SK-N-SH treated with all-trans-retinoic acid at 6 μM for 48 hours (cell line): ENCODE measurements at regions not wholly inside any gene's neighbourhood (a gene's known extent, or its start where the extent isn't known, plus 50 kb on each side); places are given as distances from the start of the nearest gene placed in this dataset.

ENCODE experiments used
- ATAC-seq: fragments of 200-7000 bp; cut with Tn5 transposase; 3 replicates; pipeline ENCODE4 v1.9.1; 2020; ENCODE audit warnings: mild to moderate bottlenecking, moderate library complexity
- CREB5 ChIP-seq: fragments of 250-450 bp; sonication (Bioruptor Pico); IDR thresholded peaks from 2 replicates; pipeline ENCODE4 v1.5.1; 2020; ENCODE audit warnings: low read depth, mild to moderate bottlenecking, moderate library complexity
- CSDC2 ChIP-seq: fragments of 250-450 bp; sonication (Bioruptor Pico); IDR thresholded peaks from 2 replicates; pipeline ENCODE4 v1.5.0; 2020; ENCODE audit warnings: mild to moderate bottlenecking, moderate library complexity
- CSRNP3 ChIP-seq: fragments of 250-450 bp; sonication (Bioruptor Pico); IDR thresholded peaks from 2 replicates; pipeline ENCODE4 v1.5.1; 2021; ENCODE audit warnings: mild to moderate bottlenecking, moderate library complexity
- ESRRG ChIP-seq: fragments of 250-450 bp; sonication (Bioruptor Pico); IDR thresholded peaks from 2 replicates; pipeline ENCODE4 v1.6.1; 2021; ENCODE audit warnings: mild to moderate bottlenecking
- GLIS3 ChIP-seq: fragments of 250-450 bp; sonication (Bioruptor Pico); IDR thresholded peaks from 2 replicates; pipeline ENCODE4 v1.5.0; 2020; ENCODE audit warnings: mild to moderate bottlenecking, moderate library complexity
- ISL1 ChIP-seq: fragments of 250-450 bp; sonication (Bioruptor Pico); IDR thresholded peaks from 2 replicates; pipeline ENCODE4 v2.1.2; 2022; ENCODE audit warnings: mild to moderate bottlenecking, moderate library complexity
- OSR1 ChIP-seq: fragments of 250-450 bp; sonication (Bioruptor Pico); IDR thresholded peaks from 2 replicates; pipeline ENCODE4 v1.8.0; 2022; ENCODE audit warnings: moderate library complexity, mild to moderate bottlenecking, inconsistent platforms
- PATZ1 ChIP-seq: fragments of 250-450 bp; sonication (Bioruptor Pico); IDR thresholded peaks from 2 replicates; pipeline ENCODE4 v1.8.0; 2020; ENCODE audit warnings: mild to moderate bottlenecking, moderate library complexity, borderline replicate concordance
- POU6F1 ChIP-seq: fragments of 250-450 bp; sonication (Bioruptor Pico); IDR thresholded peaks from 2 replicates; pipeline ENCODE4 v1.8.0; 2021; ENCODE audit warnings: low read depth, mild to moderate bottlenecking, moderate library complexity, borderline replicate concordance
- PPARA ChIP-seq: fragments of 250-450 bp; sonication (Bioruptor Pico); IDR thresholded peaks from 2 replicates; pipeline ENCODE4 v1.5.0; 2020; ENCODE audit warnings: mild to moderate bottlenecking, borderline replicate concordance
- RARB ChIP-seq: fragments of 250-450 bp; sonication (Bioruptor Pico); IDR thresholded peaks from 2 replicates; pipeline ENCODE4 v1.8.0; 2021; ENCODE audit warnings: mild to moderate bottlenecking, moderate library complexity
- SNAI2 ChIP-seq: fragments of 250-450 bp; sonication (Bioruptor Pico); IDR thresholded peaks from 2 replicates; pipeline ENCODE4 v1.5.0; 2020; ENCODE audit warnings: mild to moderate bottlenecking, moderate library complexity
- TCF4 ChIP-seq: fragments of 250-450 bp; sonication (Bioruptor Pico); IDR thresholded peaks from 2 replicates; pipeline ENCODE4 v1.8.0; 2021; ENCODE audit warnings: mild to moderate bottlenecking, moderate library complexity, borderline replicate concordance
- TOX ChIP-seq: fragments of 250-450 bp; sonication (Bioruptor Pico); IDR thresholded peaks from 2 replicates; pipeline ENCODE4 v1.8.0; 2021; ENCODE audit warnings: mild to moderate bottlenecking, moderate library complexity, borderline replicate concordance
- TSHZ2 ChIP-seq: fragments of 250-450 bp; sonication (Bioruptor Pico); IDR thresholded peaks from 2 replicates; pipeline ENCODE4 v1.5.0; 2020; ENCODE audit warnings: mild to moderate bottlenecking, moderate library complexity
- ZC3H10 ChIP-seq: fragments of 250-450 bp; sonication (Bioruptor Pico); IDR thresholded peaks from 2 replicates; pipeline ENCODE4 v1.5.1; 2021; ENCODE audit warnings: mild to moderate bottlenecking, moderate library complexity
- ZFP3 ChIP-seq: fragments of 250-450 bp; sonication (Bioruptor Pico); IDR thresholded peaks from 2 replicates; pipeline ENCODE4 v1.5.0; 2020; ENCODE audit warnings: mild to moderate bottlenecking, moderate library complexity
- ZFP30 ChIP-seq: fragments of 450-650 bp; formaldehyde crosslinking; IDR thresholded peaks from 2 replicates; pipeline ENCODE4 v1.5.0; 2022; ENCODE audit warnings: mild to moderate bottlenecking, moderate library complexity
- ZNF565 ChIP-seq: fragments of 450-650 bp; formaldehyde crosslinking; conservative IDR thresholded peaks from 2 replicates; pipeline ENCODE4 v1.5.0; 2020; ENCODE audit warnings: low read depth, mild to moderate bottlenecking, moderate library complexity
- ZNF70 ChIP-seq: fragments of 450-650 bp; formaldehyde crosslinking; IDR thresholded peaks from 2 replicates; pipeline ENCODE4 v1.5.0; 2020; ENCODE audit warnings: mild to moderate bottlenecking, moderate library complexity
- ZNF8 ChIP-seq: fragments of 450-650 bp; formaldehyde crosslinking; IDR thresholded peaks from 2 replicates; pipeline ENCODE4 v1.5.0; 2020; ENCODE audit warnings: mild to moderate bottlenecking, moderate library complexity

GRCh38 chr18:38933910-38934510 lies 1368.4 kb upstream of the CELF4 start:
- no peak for TF ChIP-seq CSDC2 (CRISPR knock-in tag)
- TF ChIP-seq CREB5 = no peak
- TF ChIP-seq SNAI2 (CRISPR knock-in tag) = no peak
- no peak for TF ChIP-seq ZC3H10
- no peak for TF ChIP-seq ZNF70 (CRISPR knock-in tag)
- TF ChIP-seq CSRNP3 (CRISPR knock-in tag) = no peak
- no peak for TF ChIP-seq RARB (CRISPR knock-in tag)
- TF ChIP-seq ISL1 (CRISPR knock-in tag) = no peak
- TF ChIP-seq PATZ1 (CRISPR knock-in tag) = no peak
- TF ChIP-seq ZNF565 = no peak
- TF ChIP-seq GLIS3 (CRISPR knock-in tag) = no peak
- TF ChIP-seq TOX (CRISPR knock-in tag) = no peak
- TF ChIP-seq PPARA (CRISPR knock-in tag) = no peak
- TF ChIP-seq ZNF8 (CRISPR knock-in tag) = no peak
- TF ChIP-seq OSR1 (CRISPR knock-in tag) = no peak
- no peak for TF ChIP-seq TCF4
- TF ChIP-seq ZFP3 (CRISPR knock-in tag) = no peak
- no peak for TF ChIP-seq ZFP30 (CRISPR knock-in tag)
- no peak for TF ChIP-seq ESRRG (CRISPR knock-in tag)
- no peak for ATAC-seq

- TF ChIP-seq RARB (CRISPR knock-in tag) (no peak), ZC3H10 (no peak), ZFP30 (CRISPR knock-in tag) (no peak), POU6F1 (CRISPR knock-in tag) (no peak), ISL1 (CRISPR knock-in tag) (no peak), GLIS3 (CRISPR knock-in tag) (no peak), OSR1 (CRISPR knock-in tag) (no peak)
- TF ChIP-seq, all 23 proteins: peak for 0
- ATAC-seq = no peak
Observed at GRCh38 chr18:38933322-38933721, 1367.7 kb upstream of the CELF4 start.

- TF ChIP-seq RARB (CRISPR knock-in tag) (no peak), ZNF70 (CRISPR knock-in tag) (no peak), TOX (CRISPR knock-in tag) (no peak), OSR1 (CRISPR knock-in tag) (no peak), POU6F1 (CRISPR knock-in tag) (no peak), ZC3H10 (no peak), ESRRG (CRISPR knock-in tag) (no peak), CSDC2 (CRISPR knock-in tag) (no peak)
- TF ChIP-seq, all 23 proteins: peak for 0
- ATAC-seq = no peak
Observed at GRCh38 chr18:38932752-38933151, 1367.2 kb upstream of the CELF4 start.

- no peak for ATAC-seq
- TF ChIP-seq SNAI2 (CRISPR knock-in tag) = no peak
- TF ChIP-seq TSHZ2 (CRISPR knock-in tag) = no peak
- TF ChIP-seq ZNF8 (CRISPR knock-in tag) = no peak
- no peak for TF ChIP-seq TOX (CRISPR knock-in tag)
- no peak for TF ChIP-seq CSRNP3 (CRISPR knock-in tag)
Observed at GRCh38 chr18:38931754-38932050, 1366.1 kb upstream of the CELF4 start.
